ENCODE measurements at regions not wholly inside any gene's neighbourhood (a gene's known extent, or its start where the extent isn't known, plus 50 kb on each side); places are given as distances from the start of the nearest gene placed in this dataset.

- TF ChIP-seq CTCF (IDR thresholded peaks at IDR 0.05) (no peak), POLR2A (IDR thresholded peaks at IDR 0.05) (no peak)
Observed at GRCh38 chr3:110564674-110565073, 506.9 kb upstream of the NECTIN3 start.
